C4-2B (cell line): ENCODE measurements at regions not wholly inside any gene's neighbourhood (a gene's known extent, or its start where the extent isn't known, plus 50 kb on each side); places are given as distances from the start of the nearest gene placed in this dataset.

Experiments used
- CTCF ChIP-seq: fragments of 450-650 bp; conservative IDR thresholded peaks from 2 replicates; pipeline ENCODE4 v1.5.1; 2017; ENCODE audit warnings: mild to moderate bottlenecking
- ZFX ChIP-seq: fragments of 450-650 bp; IDR thresholded peaks from 2 replicates; pipeline ENCODE4 v1.6.1; 2017

DNA sequence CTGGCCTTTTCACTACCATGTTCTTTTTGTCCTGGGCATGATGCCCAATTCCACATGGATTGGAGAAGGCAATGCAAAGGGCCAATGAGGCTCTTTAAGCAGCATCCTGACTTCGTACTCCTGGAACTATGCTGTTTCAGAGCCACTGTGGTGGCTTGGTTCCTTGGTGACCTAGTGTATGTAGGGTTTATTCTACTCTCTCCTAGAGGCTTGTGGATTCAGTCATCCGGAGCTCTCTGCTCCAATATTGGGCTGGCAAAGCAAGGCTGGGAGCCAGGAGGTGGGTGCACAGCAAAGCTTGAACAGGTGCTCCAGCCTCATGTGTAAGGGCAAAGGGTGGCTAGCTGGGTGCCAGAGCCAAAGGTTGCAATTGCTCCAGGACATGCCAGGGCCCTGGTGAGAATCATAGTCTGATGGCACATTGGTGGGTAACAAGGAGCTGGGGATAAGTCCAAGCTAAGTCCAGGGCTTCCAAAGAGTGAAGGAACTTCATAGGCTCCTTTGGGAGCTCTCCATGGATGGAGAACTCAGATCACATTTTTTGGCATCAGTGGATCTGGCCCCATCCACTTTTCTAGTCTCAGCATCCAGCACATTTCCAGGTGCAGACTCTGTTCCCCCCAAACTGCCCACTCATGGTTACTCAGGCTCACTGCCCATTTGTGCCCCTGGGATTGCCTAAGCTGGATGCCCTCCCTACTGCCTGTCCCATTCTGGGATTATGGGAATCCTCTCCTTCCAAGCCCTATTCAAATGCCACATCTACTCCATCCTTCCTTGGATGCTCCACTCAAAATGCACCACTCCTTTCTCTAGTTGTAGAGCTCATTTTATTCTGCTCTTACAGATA is 253.9 kb downstream of the EMP1 start:
- TF ChIP-seq CTCF: no peak
- TF ChIP-seq ZFX: no peak
